ENCODE measurements at regions not wholly inside any gene's neighbourhood (a gene's known extent, or its start where the extent isn't known, plus 50 kb on each side); places are given as distances from the start of the nearest gene placed in this dataset.

DNA sequence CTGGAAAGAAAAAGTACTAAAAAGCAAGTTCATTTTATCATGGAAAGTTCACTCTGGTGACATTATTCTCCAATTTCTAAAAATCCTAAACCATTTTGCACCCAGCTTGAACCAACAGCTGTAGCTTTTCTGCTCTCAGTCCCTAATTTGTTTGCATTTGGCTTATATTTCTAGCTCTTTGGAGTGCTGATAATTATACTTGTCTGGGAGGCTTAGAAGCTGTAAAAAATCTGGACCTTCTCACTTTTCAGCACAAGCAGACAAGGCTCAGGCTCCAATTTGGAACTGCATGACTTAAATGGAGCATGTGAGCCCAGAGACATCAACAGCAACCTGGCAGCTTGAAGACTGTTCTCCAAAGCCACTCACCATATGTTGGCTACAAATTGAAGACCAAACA, 170.9 kb upstream of the PCDH18 start:
- Mint-ChIP-seq H3K27me3 (no peaks in the 10 kb centered on the region), H3K4me3 (no peak overlapping the region), H3K27ac (no peak overlapping the region), H3K36me3 (ENCODE audit: low read depth) (no peaks in the 10 kb centered on the region), H3K4me1 (ENCODE audit: low read depth) (no peaks in the 10 kb centered on the region), H3K9me3 (peaks cover 1% of the 10 kb centered on the region)
- ChIA-PET POLR2A (no interaction called here), CTCF (no interaction called here)
- no peak for DNase-seq
- intact Hi-C loops (cut with micrococcal nuclease) = no loop called here
- TF ChIP-seq, protein P1, sequence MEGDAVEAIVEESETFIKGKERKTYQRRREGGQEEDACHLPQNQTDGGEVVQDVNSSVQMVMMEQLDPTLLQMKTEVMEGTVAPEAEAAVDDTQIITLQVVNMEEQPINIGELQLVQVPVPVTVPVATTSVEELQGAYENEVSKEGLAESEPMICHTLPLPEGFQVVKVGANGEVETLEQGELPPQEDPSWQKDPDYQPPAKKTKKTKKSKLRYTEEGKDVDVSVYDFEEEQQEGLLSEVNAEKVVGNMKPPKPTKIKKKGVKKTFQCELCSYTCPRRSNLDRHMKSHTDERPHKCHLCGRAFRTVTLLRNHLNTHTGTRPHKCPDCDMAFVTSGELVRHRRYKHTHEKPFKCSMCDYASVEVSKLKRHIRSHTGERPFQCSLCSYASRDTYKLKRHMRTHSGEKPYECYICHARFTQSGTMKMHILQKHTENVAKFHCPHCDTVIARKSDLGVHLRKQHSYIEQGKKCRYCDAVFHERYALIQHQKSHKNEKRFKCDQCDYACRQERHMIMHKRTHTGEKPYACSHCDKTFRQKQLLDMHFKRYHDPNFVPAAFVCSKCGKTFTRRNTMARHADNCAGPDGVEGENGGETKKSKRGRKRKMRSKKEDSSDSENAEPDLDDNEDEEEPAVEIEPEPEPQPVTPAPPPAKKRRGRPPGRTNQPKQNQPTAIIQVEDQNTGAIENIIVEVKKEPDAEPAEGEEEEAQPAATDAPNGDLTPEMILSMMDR (IDR thresholded peaks at IDR 0.05) = no peak
- ATAC-seq = no peak

GRCh38 chr4:137702512-137702911, 170.2 kb upstream of the PCDH18 start:
- ChIA-PET CTCF (no interaction called here), POLR2A (no interaction called here)
- Mint-ChIP-seq H3K36me3 (ENCODE audit: low read depth) (no peaks in the 10 kb centered on the region), H3K4me3 (no peak overlapping the region), H3K9me3 (peaks cover 1% of the 10 kb centered on the region), H3K27me3 (no peaks in the 10 kb centered on the region), H3K4me1 (ENCODE audit: low read depth) (no peaks in the 10 kb centered on the region), H3K27ac (no peak overlapping the region)
- ATAC-seq (no peak), DNase-seq (no peak)
- TF ChIP-seq, protein P1 (IDR thresholded peaks at IDR 0.05) = no peak
- intact Hi-C loops (cut with micrococcal nuclease) = no loop called here

DNA sequence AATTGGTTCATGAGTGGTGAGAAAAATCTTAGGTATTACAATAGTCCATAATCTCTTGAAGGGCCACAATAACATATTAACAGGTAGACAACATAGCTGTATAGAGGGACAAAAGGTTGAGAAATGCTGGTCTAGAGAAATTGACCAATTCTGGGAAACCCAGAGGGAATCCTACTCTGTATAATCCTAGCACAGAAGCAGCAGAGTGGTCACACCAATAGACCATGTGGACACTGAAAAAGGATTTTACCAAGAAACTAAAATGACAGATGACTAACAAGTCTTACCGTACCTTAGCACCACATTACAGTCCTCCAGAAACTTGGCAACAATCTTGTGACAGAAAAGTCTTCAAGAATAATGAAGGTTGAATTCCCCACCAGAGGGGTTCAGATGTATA, 169.1 kb upstream of the PCDH18 start:
- DNase-seq (no peak), ATAC-seq (no peak)
- TF ChIP-seq, protein P1 (IDR thresholded peaks at IDR 0.05) = no peak
- POLR2A ChIA-PET = no interaction called here
- H3K9me3 Mint-ChIP-seq = peaks cover 1% of the 10 kb centered on the region
- no peak overlapping the region for H3K27ac Mint-ChIP-seq
- CTCF ChIA-PET = no interaction called here
- no peaks in the 10 kb centered on the region for H3K4me1 Mint-ChIP-seq (ENCODE audit: low read depth)
- no peaks in the 10 kb centered on the region for H3K27me3 Mint-ChIP-seq
- intact Hi-C loops (cut with micrococcal nuclease) = no loop called here
- no peak overlapping the region for H3K4me3 Mint-ChIP-seq
- no peaks in the 10 kb centered on the region for H3K36me3 Mint-ChIP-seq (ENCODE audit: low read depth)

DNA sequence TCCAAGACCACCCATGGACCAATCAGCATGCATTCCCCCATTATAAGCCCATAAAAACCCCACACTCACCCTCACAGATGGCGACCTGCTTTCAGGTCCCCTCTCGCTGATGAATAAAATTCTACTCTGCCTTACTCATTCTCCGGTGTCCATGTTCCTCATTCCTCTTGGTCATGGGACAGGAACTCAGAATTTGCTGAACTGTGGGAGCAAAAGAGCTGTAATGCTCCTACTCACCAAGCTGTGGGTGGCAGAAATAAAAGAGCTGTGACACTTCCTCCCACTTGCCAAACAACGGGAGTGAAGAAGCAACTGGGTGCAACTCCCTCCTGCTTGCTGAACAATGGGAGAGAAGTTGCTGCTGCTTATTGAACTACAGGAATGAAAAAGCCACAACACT, 168.5 kb upstream of the PCDH18 start:
- H3K27me3 Mint-ChIP-seq = no peaks in the 10 kb centered on the region
- no peak for ATAC-seq
- no peak overlapping the region for H3K27ac Mint-ChIP-seq
- intact Hi-C loops (cut with micrococcal nuclease) = no loop called here
- no peak overlapping the region for H3K4me3 Mint-ChIP-seq
- TF ChIP-seq, protein P1 (IDR thresholded peaks at IDR 0.05) = no peak
- no peaks in the 10 kb centered on the region for H3K36me3 Mint-ChIP-seq (ENCODE audit: low read depth)
- no peaks in the 10 kb centered on the region for H3K4me1 Mint-ChIP-seq (ENCODE audit: low read depth)
- ChIA-PET POLR2A (no interaction called here), CTCF (no interaction called here)
- DNase-seq = no peak
- H3K9me3 Mint-ChIP-seq = no peaks in the 10 kb centered on the region

DNA sequence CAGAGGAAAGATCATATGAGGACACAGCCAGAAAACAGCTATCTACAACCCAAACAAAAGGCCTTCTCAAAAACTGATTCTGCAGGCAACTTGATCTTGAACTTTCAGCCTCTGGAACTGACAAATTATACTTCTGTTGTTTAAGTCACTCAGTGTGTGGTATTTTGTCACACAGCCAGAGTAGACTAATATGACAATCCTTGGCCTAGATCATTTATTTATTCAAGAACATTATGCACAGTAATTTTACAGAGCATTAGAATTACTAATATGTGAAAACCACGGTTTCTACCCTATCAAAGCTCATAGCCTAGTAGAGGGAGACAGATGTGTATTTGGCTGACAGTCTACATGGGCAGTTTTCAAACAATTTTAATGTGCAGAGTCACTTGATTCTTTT, 167.8 kb upstream of the PCDH18 start:
- no peak overlapping the region for H3K27ac Mint-ChIP-seq
- intact Hi-C loops (cut with micrococcal nuclease) = no loop called here
- peaks cover 2% of the 10 kb centered on the region for H3K9me3 Mint-ChIP-seq
- H3K36me3 Mint-ChIP-seq (ENCODE audit: low read depth) = no peaks in the 10 kb centered on the region
- ChIA-PET POLR2A (no interaction called here), CTCF (no interaction called here)
- no peaks in the 10 kb centered on the region for H3K4me1 Mint-ChIP-seq (ENCODE audit: low read depth)
- H3K27me3 Mint-ChIP-seq = no peaks in the 10 kb centered on the region
- no peak overlapping the region for H3K4me3 Mint-ChIP-seq
- ATAC-seq = no peak
- TF ChIP-seq, protein P1 (IDR thresholded peaks at IDR 0.05) = no peak
- no peak for DNase-seq

Data from activated CD8-positive, alpha-beta T cell treated with anti-CD3 and anti-CD28 coated beads for 36 hours (primary cell).